ENCODE measurements at regions not wholly inside any gene's neighbourhood (a gene's known extent, or its start where the extent isn't known, plus 50 kb on each side); places are given as distances from the start of the nearest gene placed in this dataset.
"Not testable (repeated sequence)": the region's sequence is repeated elsewhere in the genome, so short reads cannot be mapped to it uniquely, and the experiment has no call there.

GRCh38 chr6:122280105-122281021, 119.1 kb upstream of the HSF2 start:
- not testable (repeated sequence) for DNase-seq (ENCODE audit: low spot score)

GRCh38 chr6:122283884-122284283, 115.6 kb upstream of the HSF2 start:
- no peak for DNase-seq (ENCODE audit: low spot score)

- DNase-seq (ENCODE audit: low spot score): no peak
These were observed 114.6 kb upstream of the HSF2 start for GRCh38 chr6:122284848-122285247.

- no peak for DNase-seq (ENCODE audit: low spot score)
These were observed 114.0 kb upstream of the HSF2 start for GRCh38 chr6:122285292-122285913.

- DNase-seq (ENCODE audit: low spot score): no peak
These were observed 112.9 kb upstream of the HSF2 start for GRCh38 chr6:122286512-122286911.

GRCh38 chr6:122289762-122290539, 109.5 kb upstream of the HSF2 start:
- peak; percentile 28 for DNase-seq (ENCODE audit: low spot score)

- DNase-seq (ENCODE audit: low spot score): no peak
These were observed 102.4 kb upstream of the HSF2 start for GRCh38 chr6:122297010-122297409.

- no peak for DNase-seq (ENCODE audit: low spot score)
These were observed 97.4 kb upstream of the HSF2 start for GRCh38 chr6:122302067-122302466.

GRCh38 chr6:122307577-122307976, 91.9 kb upstream of the HSF2 start:
- no peak for DNase-seq (ENCODE audit: low spot score)

- no peak for DNase-seq (ENCODE audit: low spot score)
These were observed 91.4 kb upstream of the HSF2 start for GRCh38 chr6:122308074-122308473.

- no peak for DNase-seq (ENCODE audit: low spot score)
These were observed 83.6 kb upstream of the HSF2 start for GRCh38 chr6:122315842-122316241.

GRCh38 chr6:122322824-122323223, 76.6 kb upstream of the HSF2 start:
- no peak for DNase-seq (ENCODE audit: low spot score)

- no peak for DNase-seq (ENCODE audit: low spot score)
These were observed 76.1 kb upstream of the HSF2 start for GRCh38 chr6:122323361-122323760.

- no peak for DNase-seq (ENCODE audit: low spot score)
These were observed 69.1 kb upstream of the HSF2 start for GRCh38 chr6:122330315-122330714.

- DNase-seq (ENCODE audit: low spot score): no peak
These were observed 61.8 kb upstream of the HSF2 start for GRCh38 chr6:122337645-122338044.

- DNase-seq (ENCODE audit: low spot score): no peak
These were observed 59.8 kb upstream of the HSF2 start for GRCh38 chr6:122339661-122340060.

GRCh38 chr6:122347280-122347679, 52.2 kb upstream of the HSF2 start:
- DNase-seq (ENCODE audit: low spot score): no peak

- no peak for DNase-seq (ENCODE audit: low spot score)
These were observed 51.7 kb upstream of the HSF2 start for GRCh38 chr6:122347751-122348150.

All from iPS-NIHi11 (cell line).